Keratinocyte (primary cell): ENCODE measurements at regions not wholly inside any gene's neighbourhood (a gene's known extent, or its start where the extent isn't known, plus 50 kb on each side); places are given as distances from the start of the nearest gene placed in this dataset.

ENCODE experiments used
- DNase-seq: peaks from one replicate; pipeline ENCODE4 v3.0.0-alpha.2; 2011; ENCODE audit warnings: low read depth, missing footprints, low spot score
- FAIRE-seq: peaks from 2 replicates; lab custom pipeline; 2011; peaks lifted over from hg19 to GRCh38; lab: Jason Lieb, UNC
- H2AFZ ChIP-seq: 2 replicates; pipeline ENCODE4 v1.6.0; 2012; ENCODE audit warnings: low read length, control low read depth, inconsistent platforms; ENCODE audit not compliant: control insufficient read depth
- H3K27ac ChIP-seq: 2 replicates; pipeline ENCODE4 v1.5.1; 2011; ENCODE audit warnings: low read length; ENCODE audit not compliant: control insufficient read depth, insufficient read depth
- H3K27me3 ChIP-seq: 3 replicates; pipeline ENCODE4 v1.6.0; 2011; ENCODE audit warnings: low read length; ENCODE audit not compliant: control insufficient read depth, insufficient read depth; ENCODE audit errors: extremely low read depth
- H3K36me3 ChIP-seq, 2 experiments: 2 replicates in 1 of 2; 3 replicates in 1 of 2; pipeline ENCODE4 v1.5.1; 2011; ENCODE audit warnings: low read length in 2 of 2, mild to moderate bottlenecking in 1 of 2; ENCODE audit not compliant: control insufficient read depth in 2 of 2, insufficient read depth in 2 of 2; ENCODE audit errors: extremely low read depth in 1 of 2
- H3K4me1 ChIP-seq: 3 replicates; pipeline ENCODE4 v1.5.1; 2011; ENCODE audit warnings: low read length; ENCODE audit not compliant: control insufficient read depth, insufficient read depth; ENCODE audit errors: extremely low read depth
- H3K4me2 ChIP-seq: 3 replicates; pipeline ENCODE4 v1.6.0; 2011; ENCODE audit warnings: low read depth, low read length; ENCODE audit not compliant: control insufficient read depth, insufficient read depth; ENCODE audit errors: extremely low read depth
- H3K4me3 ChIP-seq, 3 experiments: fragments of 200-600 bp in 1 of 3; sonication (generic) in 1 of 3; 2 replicates in 2 of 3; 3 replicates in 1 of 3; pipeline ENCODE4 v1.5.1; 2011 to 2016; ENCODE audit warnings: low read length in 3 of 3, mild to moderate bottlenecking in 3 of 3, control low read depth in 2 of 3, inconsistent platforms in 1 of 3, low read depth in 1 of 3, mixed read lengths in 1 of 3, mixed run types in 1 of 3, moderate library complexity in 1 of 3; ENCODE audit not compliant: control insufficient read depth in 2 of 3, insufficient read depth in 2 of 3; ENCODE audit errors: extremely low read depth in 1 of 3
- H3K79me2 ChIP-seq: 2 replicates; pipeline ENCODE4 v1.6.0; 2012; ENCODE audit warnings: low read length; ENCODE audit not compliant: control insufficient read depth, insufficient read depth
- H3K9ac ChIP-seq: 3 replicates; pipeline ENCODE4 v1.6.0; 2011; ENCODE audit warnings: low read length; ENCODE audit not compliant: control insufficient read depth, insufficient read depth; ENCODE audit errors: extremely low read depth
- H3K9me1 ChIP-seq: 3 replicates; pipeline ENCODE4 v1.6.0; 2011; ENCODE audit warnings: low read length; ENCODE audit not compliant: control insufficient read depth, insufficient read depth; ENCODE audit errors: extremely low read depth
- H3K9me3 ChIP-seq: 2 replicates; pipeline ENCODE4 v1.5.1; 2012; ENCODE audit warnings: low read depth, low read length; ENCODE audit not compliant: control insufficient read depth
- H4K20me1 ChIP-seq: 3 replicates; pipeline ENCODE4 v1.6.0; 2011; ENCODE audit warnings: low read length; ENCODE audit not compliant: control insufficient read depth, insufficient read depth; ENCODE audit errors: extremely low read depth
- EZH2 ChIP-seq: IDR thresholded peaks from one replicate; pipeline ENCODE4 v1.6.1; 2012; ENCODE audit warnings: inconsistent platforms, mild to moderate bottlenecking, low read length, moderate library complexity
- dilution Hi-C: fragments of 300-500 bp; cut with MboI; formaldehyde crosslinking; loops from one replicate; pipeline ENCODE4 v1.7.0; 2020; ENCODE audit warnings: low sequenced_read_pairs; ENCODE audit not compliant: extremely low pct_ligation_motif_present
- TF ChIP-seq, protein P1 (sequence below), 3 experiments: IDR thresholded peaks in 1 of 3; conservative IDR thresholded peaks in 1 of 3; optimal IDR thresholded peaks in 1 of 3; 2 replicates in 2 of 3; 3 replicates in 1 of 3; pipeline versions ENCODE3 to v1.5.1; 2011; ENCODE audit warnings: low read length in 3 of 3, mild to moderate bottlenecking in 3 of 3, moderate library complexity in 2 of 3, control low read depth in 1 of 3, inconsistent platforms in 1 of 3; ENCODE audit not compliant: insufficient read depth in 2 of 3; ENCODE audit errors: extremely low read depth in 1 of 3

DNA sequence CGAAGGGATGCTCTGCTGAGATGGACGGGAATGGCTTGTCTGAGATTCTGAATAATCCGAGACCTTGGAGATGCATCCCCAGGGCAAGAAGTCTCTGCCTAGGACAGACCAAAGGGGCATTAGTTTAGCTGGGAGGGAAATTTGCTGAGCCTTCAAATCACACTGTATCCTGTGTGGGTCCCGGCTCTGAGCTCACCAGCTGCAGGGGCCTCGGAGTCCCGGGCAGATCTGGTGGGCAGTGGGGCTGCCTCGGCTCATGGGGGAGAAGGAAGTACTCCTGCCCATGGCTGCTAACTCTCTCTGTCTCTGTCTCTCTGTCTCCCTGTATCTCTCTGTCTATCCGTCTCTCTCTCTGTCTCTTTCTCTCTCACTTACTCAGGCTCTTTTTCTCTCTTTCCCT, 522.4 kb downstream of the TBC1D22A start:
- H3K4me2 ChIP-seq, result no peak overlapping the region
- H3K4me1 ChIP-seq, result no peaks in the 10 kb centered on the region
- TF ChIP-seq, protein P1, sequence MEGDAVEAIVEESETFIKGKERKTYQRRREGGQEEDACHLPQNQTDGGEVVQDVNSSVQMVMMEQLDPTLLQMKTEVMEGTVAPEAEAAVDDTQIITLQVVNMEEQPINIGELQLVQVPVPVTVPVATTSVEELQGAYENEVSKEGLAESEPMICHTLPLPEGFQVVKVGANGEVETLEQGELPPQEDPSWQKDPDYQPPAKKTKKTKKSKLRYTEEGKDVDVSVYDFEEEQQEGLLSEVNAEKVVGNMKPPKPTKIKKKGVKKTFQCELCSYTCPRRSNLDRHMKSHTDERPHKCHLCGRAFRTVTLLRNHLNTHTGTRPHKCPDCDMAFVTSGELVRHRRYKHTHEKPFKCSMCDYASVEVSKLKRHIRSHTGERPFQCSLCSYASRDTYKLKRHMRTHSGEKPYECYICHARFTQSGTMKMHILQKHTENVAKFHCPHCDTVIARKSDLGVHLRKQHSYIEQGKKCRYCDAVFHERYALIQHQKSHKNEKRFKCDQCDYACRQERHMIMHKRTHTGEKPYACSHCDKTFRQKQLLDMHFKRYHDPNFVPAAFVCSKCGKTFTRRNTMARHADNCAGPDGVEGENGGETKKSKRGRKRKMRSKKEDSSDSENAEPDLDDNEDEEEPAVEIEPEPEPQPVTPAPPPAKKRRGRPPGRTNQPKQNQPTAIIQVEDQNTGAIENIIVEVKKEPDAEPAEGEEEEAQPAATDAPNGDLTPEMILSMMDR (optimal IDR thresholded peaks at IDR 0.05 in 1 of 3, IDR thresholded peaks at IDR 0.05 in 1 of 3, conservative IDR thresholded peaks at IDR 0.05 in 1 of 3; ENCODE audit: extremely low read depth in 1 of 3, insufficient read depth in 2 of 3, low read length in 3 of 3), result no peak
- TF ChIP-seq EZH2, result no peak
- H2AFZ ChIP-seq, result no peak overlapping the region
- peaks cover 6% of the 10 kb centered on the region for H3K9me3 ChIP-seq
- H3K27me3 ChIP-seq, result no peaks in the 10 kb centered on the region
- FAIRE-seq, result no peak
- H4K20me1 ChIP-seq, result no peaks in the 10 kb centered on the region
- dilution Hi-C loops, result no loop called here
- no peaks in the 10 kb centered on the region for H3K36me3 ChIP-seq
- no peak overlapping the region for H3K27ac ChIP-seq
- no peak overlapping the region for H3K9ac ChIP-seq
- no peaks in the 10 kb centered on the region for H3K79me2 ChIP-seq
- no peak for DNase-seq
- no peaks in the 10 kb centered on the region for H3K9me1 ChIP-seq
- H3K4me3 ChIP-seq, result no peak overlapping the region

DNA sequence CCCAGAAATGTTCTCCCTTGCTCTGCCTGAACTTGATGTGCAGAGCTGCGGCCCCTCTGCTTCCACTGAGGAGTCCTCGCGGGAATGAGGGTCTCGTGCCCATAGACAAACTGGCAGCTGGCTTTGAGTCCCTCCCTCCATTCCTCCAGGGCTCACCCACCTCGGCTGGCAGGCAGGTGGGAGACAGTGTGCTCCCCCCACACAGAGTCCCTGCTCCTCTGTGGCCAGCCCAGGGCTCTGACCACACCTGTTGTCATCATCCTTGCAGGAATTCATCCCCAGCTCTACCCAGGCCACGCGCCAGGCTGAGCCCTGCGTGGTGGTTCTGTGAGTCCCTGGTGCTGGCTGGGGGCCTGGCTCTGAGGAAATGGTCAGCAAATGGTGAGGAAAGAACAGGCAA, 521.9 kb downstream of the TBC1D22A start:
- H3K36me3 ChIP-seq, result no peaks in the 10 kb centered on the region
- TF ChIP-seq EZH2, result no peak
- TF ChIP-seq, protein P1 (optimal IDR thresholded peaks at IDR 0.05 in 1 of 3, IDR thresholded peaks at IDR 0.05 in 1 of 3, conservative IDR thresholded peaks at IDR 0.05 in 1 of 3; ENCODE audit: extremely low read depth in 1 of 3, insufficient read depth in 2 of 3, low read length in 3 of 3), result no peak
- dilution Hi-C loops, result no loop called here

More for the DNA sequence above, 521.9 kb downstream of the TBC1D22A start:
- Histone ChIP-seq H3K4me2 (no peak overlapping the region), H3K9me1 (no peaks in the 10 kb centered on the region), H3K9ac (no peak overlapping the region), H3K4me3 (no peak overlapping the region), H3K4me1 (no peaks in the 10 kb centered on the region), H3K79me2 (no peaks in the 10 kb centered on the region), H4K20me1 (no peaks in the 10 kb centered on the region), H3K9me3 (peaks cover 5% of the 10 kb centered on the region), H2AFZ (no peak overlapping the region), H3K27ac (no peak overlapping the region), H3K27me3 (peaks cover under 1% of the 10 kb centered on the region)
- FAIRE-seq, result no peak
- DNase-seq, result no peak
